OCI-LY3 (cell line): ENCODE measurements at regions not wholly inside any gene's neighbourhood (a gene's known extent, or its start where the extent isn't known, plus 50 kb on each side); places are given as distances from the start of the nearest gene placed in this dataset.

ENCODE experiments used
- EZH2phosphoT487 ChIP-seq: fragments of 200-600 bp; shearing (Covaris generic); IDR thresholded peaks from 2 replicates; pipeline ENCODE4 v1.6.1; 2018; ENCODE audit warnings: antibody characterized with exemption, mixed run types, low read depth
- TF ChIP-seq, protein P1 (sequence below): fragments of 200-600, 300-600 bp; sonication (generic); IDR thresholded peaks from 2 replicates; pipeline ENCODE4 v1.5.1; 2014; ENCODE audit warnings: antibody characterized with exemption, low read length, low read depth

DNA sequence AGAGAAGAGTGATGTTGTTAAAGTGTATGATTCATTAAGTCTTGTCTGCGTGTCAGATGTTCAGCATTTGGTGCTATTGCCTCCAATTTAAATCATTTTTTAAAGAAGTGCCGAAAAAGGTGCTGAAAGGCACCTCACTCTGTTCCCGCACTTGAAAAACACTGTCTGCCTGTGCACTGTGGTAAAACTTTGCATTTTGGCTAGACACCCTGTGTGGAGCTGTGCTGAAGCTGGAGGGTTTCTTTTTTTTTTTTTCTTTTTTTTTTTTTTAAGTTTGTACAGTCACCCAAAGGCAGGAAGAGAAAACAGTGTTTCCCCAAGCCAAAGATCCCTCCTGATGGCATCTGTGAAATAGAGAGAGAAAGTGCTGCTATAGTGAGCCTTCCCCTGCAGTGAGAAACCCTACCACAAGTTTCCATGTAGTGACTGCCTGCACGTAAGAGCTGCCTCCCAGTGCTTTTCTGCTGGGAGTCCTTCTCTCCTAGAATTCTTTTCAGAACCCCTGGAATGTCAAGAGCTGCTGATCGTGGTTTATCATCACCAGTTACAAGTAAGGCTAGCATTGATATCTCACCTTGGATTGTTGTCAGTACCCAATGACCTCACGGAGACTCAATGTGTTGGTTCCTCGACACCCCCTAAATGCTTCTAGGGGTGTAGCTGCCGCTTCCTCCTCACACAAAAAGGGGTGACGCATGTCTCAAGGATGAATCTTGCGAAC, 116.0 kb upstream of the SOX9 start:
- TF ChIP-seq, protein P1, sequence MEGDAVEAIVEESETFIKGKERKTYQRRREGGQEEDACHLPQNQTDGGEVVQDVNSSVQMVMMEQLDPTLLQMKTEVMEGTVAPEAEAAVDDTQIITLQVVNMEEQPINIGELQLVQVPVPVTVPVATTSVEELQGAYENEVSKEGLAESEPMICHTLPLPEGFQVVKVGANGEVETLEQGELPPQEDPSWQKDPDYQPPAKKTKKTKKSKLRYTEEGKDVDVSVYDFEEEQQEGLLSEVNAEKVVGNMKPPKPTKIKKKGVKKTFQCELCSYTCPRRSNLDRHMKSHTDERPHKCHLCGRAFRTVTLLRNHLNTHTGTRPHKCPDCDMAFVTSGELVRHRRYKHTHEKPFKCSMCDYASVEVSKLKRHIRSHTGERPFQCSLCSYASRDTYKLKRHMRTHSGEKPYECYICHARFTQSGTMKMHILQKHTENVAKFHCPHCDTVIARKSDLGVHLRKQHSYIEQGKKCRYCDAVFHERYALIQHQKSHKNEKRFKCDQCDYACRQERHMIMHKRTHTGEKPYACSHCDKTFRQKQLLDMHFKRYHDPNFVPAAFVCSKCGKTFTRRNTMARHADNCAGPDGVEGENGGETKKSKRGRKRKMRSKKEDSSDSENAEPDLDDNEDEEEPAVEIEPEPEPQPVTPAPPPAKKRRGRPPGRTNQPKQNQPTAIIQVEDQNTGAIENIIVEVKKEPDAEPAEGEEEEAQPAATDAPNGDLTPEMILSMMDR, result no peak
- no peak for TF ChIP-seq EZH2phosphoT487
